Mesothelial cell of epicardium (in vitro differentiated cells): ENCODE measurements at regions not wholly inside any gene's neighbourhood (a gene's known extent, or its start where the extent isn't known, plus 50 kb on each side); places are given as distances from the start of the nearest gene placed in this dataset.

ENCODE experiments used
- DNase-seq, 2 experiments: peaks; one replicate each; pipeline ENCODE4 v3.0.0; 2021; ENCODE audit warnings: low spot score in 2 of 2; ENCODE audit not compliant: unreplicated experiment in 2 of 2
- H3K27ac Mint-ChIP-seq: 2 replicates; pipeline ENCODE4 v1.8.0; 2021; ENCODE audit warnings: mixed read lengths
- H3K27me3 Mint-ChIP-seq: 2 replicates; pipeline ENCODE4 v1.8.0; 2021; ENCODE audit warnings: low read depth, mixed read lengths
- H3K36me3 Mint-ChIP-seq: 2 replicates; pipeline ENCODE4 v1.8.0; 2021; ENCODE audit warnings: mixed read lengths
- H3K4me1 Mint-ChIP-seq: 2 replicates; pipeline ENCODE4 v1.8.0; 2021; ENCODE audit warnings: mixed read lengths
- H3K4me3 Mint-ChIP-seq: 2 replicates; pipeline ENCODE4 v1.8.0; 2021; ENCODE audit warnings: mild to moderate bottlenecking, moderate library complexity, mixed read lengths
- H3K9me3 Mint-ChIP-seq: 2 replicates; pipeline ENCODE4 v1.8.0; 2021; ENCODE audit warnings: mixed read lengths
- CTCF ChIP-seq: fragments of 200-600 bp; sonication (generic); IDR thresholded peaks from one replicate; pipeline ENCODE4 v1.5.0; 2021; ENCODE audit warnings: antibody characterized with exemption; ENCODE audit not compliant: unreplicated experiment

DNA sequence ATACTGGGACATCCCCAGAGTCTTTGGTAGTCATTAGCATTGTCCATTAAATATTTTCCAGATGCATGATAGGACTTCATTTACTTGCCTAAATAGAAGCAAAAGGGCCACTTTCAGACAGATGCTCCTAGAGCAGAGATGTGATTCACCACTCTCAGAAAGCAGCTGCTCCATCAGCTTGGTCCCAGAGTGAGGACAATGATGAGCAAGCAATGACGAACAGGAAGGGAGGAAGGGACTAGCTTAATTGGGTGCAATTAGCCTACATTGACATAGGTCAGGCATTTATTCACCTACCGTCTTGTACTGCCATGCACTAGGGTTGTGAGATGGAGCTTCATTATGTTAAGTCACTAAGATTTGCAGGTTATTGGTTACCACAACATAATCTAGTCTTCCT, 85.1 kb upstream of the PLXNA2 start:
- Mint-ChIP-seq H3K4me1 (peaks cover 55% of the 10 kb centered on the region), H3K4me3 (no peak overlapping the region), H3K27ac (no peak overlapping the region), H3K36me3 (no peaks in the 10 kb centered on the region), H3K27me3 (no peaks in the 10 kb centered on the region), H3K9me3 (no peaks in the 10 kb centered on the region)
- DNase-seq = no peak
- no peak for TF ChIP-seq CTCF

DNA sequence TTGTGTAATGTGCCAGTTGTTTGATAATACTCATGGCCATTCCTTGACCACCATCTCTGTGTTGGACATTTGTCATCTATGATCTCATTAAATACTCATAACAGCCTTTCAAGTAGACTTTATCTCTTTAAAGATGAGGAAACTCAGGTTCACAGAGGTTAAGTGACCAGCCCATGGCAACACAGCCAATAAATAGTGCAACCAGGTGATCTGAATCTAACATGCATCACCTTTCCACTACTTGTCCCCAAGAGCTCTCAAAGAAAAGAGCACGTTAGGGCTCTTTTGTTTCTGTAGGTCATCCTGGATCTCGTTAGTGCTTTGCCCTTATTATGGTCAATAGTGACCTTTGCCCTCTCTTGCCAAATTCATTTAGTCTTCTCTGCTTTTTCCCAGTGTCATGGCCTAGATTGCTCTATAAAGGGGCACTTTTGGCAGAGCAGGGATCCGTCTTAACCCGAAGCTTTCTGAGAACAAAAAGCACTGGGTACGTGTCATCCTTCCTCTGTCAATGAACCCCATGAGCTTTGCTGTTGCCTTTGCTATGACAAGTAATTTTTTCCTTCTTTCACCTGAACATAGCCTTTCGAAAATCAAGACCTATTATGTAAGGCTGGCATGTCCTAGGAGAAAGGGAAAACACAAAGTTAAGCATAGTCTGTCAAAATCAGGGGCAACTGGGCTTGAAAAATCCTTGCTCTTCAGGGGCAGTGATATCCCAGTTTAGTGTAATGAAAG, 88.0 kb upstream of the PLXNA2 start:
- Mint-ChIP-seq H3K27me3 (no peaks in the 10 kb centered on the region), H3K4me1 (peaks cover 61% of the 10 kb centered on the region), H3K27ac (peak overlapping the region; percentile 5), H3K4me3 (no peak overlapping the region), H3K36me3 (no peaks in the 10 kb centered on the region), H3K9me3 (no peaks in the 10 kb centered on the region)
- no peak for TF ChIP-seq CTCF
- no peak for DNase-seq

GRCh38 chr1:208332774-208333126, 88.6 kb upstream of the PLXNA2 start:
- H3K9me3 Mint-ChIP-seq = no peaks in the 10 kb centered on the region
- H3K4me1 Mint-ChIP-seq = peaks cover 61% of the 10 kb centered on the region
- H3K27ac Mint-ChIP-seq = peak overlapping the region; percentile 5
- no peak for DNase-seq
- no peaks in the 10 kb centered on the region for H3K36me3 Mint-ChIP-seq
- no peak for TF ChIP-seq CTCF
- H3K27me3 Mint-ChIP-seq = no peaks in the 10 kb centered on the region
- no peak overlapping the region for H3K4me3 Mint-ChIP-seq

DNA sequence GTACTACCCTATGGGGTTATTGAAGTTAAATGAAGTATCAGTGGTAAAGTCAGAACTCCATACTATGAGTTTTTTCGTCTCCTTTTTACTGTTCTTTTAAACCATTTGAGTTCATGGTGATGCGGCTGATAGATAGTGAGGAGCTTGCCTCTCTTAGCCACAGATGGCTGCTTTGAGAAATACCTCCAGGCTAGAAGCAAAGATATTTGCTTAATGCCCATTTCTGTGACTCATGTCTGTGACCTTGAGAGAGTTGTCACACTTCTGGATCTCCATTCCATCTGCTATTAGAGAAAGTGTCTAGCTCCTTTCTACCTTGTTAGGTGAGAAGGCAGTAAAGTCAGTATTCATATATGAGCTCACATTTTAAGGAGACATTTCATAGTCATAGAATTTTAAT, 89.5 kb upstream of the PLXNA2 start:
- Mint-ChIP-seq H3K4me1 (peaks cover 61% of the 10 kb centered on the region), H3K27me3 (no peaks in the 10 kb centered on the region), H3K27ac (no peak overlapping the region), H3K36me3 (no peaks in the 10 kb centered on the region), H3K4me3 (no peak overlapping the region), H3K9me3 (no peaks in the 10 kb centered on the region)
- no peak for DNase-seq
- TF ChIP-seq CTCF = no peak

DNA sequence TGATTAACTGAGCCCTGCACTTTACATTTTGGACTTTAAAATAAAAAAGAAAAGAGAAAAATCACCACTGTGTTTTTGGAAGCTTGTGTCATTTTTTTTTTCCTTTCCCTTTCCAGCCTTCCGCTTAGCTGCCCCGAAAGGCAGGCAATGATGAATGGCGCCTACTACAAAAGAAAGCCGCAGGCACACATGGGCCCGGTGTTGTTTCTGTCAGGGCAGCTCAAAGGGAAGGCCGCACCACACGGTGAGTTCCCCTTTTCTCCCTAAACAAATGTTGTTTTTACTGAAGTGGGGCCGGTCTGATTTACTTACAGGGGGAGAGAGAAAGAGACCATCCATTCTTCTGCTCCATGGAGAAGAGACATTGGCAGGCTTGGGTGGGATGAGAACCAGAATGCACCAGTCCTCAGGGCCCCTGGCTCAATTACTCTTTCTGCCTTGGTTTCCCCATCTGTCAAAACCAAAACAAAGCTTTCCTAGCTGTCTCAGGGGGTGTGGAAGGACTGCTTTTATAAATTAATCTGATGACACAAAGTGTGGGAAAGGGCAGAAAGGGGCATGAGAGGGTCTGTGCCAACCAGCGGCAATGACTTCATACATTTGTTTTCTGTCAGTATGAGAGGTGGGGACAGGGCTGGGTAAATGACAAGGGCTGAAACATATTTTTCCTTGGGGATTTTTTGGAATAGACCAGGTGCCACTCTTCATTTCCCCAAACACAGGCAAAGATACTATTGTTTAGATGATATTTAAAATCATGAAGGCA, 91.4 kb upstream of the PLXNA2 start:
- TF ChIP-seq CTCF = no peak

More for the DNA sequence above, 91.4 kb upstream of the PLXNA2 start:
- Mint-ChIP-seq H3K4me3 (no peak overlapping the region), H3K27ac (peak overlapping the region; percentile 73), H3K9me3 (no peaks in the 10 kb centered on the region), H3K4me1 (peaks cover 54% of the 10 kb centered on the region), H3K36me3 (no peaks in the 10 kb centered on the region), H3K27me3 (no peaks in the 10 kb centered on the region)
- no peak for DNase-seq
